ENCODE measurements at regions not wholly inside any gene's neighbourhood (a gene's known extent, or its start where the extent isn't known, plus 50 kb on each side); places are given as distances from the start of the nearest gene placed in this dataset.

DNA sequence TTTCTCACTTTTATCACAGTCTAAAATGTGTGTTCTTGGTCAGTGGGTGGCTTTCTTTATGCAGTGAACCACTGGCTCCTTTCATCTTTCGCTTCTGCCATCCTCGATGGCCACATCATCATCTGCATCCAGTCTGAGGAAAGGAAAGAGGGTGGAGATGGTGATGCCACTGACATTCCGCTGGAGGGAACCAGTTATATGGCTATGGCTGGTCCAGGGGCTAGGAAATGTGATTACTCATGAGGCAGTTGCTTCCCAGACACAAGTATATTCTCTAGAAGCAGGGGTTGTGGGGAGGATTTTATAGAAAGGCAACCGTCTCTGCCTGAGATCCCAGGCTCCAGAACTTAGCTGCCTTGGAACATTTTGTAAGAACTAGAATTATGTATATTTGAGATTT, 246.7 kb upstream of the AZI2 start:
- TF ChIP-seq, protein P1, sequence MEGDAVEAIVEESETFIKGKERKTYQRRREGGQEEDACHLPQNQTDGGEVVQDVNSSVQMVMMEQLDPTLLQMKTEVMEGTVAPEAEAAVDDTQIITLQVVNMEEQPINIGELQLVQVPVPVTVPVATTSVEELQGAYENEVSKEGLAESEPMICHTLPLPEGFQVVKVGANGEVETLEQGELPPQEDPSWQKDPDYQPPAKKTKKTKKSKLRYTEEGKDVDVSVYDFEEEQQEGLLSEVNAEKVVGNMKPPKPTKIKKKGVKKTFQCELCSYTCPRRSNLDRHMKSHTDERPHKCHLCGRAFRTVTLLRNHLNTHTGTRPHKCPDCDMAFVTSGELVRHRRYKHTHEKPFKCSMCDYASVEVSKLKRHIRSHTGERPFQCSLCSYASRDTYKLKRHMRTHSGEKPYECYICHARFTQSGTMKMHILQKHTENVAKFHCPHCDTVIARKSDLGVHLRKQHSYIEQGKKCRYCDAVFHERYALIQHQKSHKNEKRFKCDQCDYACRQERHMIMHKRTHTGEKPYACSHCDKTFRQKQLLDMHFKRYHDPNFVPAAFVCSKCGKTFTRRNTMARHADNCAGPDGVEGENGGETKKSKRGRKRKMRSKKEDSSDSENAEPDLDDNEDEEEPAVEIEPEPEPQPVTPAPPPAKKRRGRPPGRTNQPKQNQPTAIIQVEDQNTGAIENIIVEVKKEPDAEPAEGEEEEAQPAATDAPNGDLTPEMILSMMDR (conservative IDR thresholded peaks at IDR 0.05), result no peak
- no peak for TF ChIP-seq ZFX (IDR thresholded peaks at IDR 0.05)
